Panc1 (cell line): ENCODE measurements at regions not wholly inside any gene's neighbourhood (a gene's known extent, or its start where the extent isn't known, plus 50 kb on each side); places are given as distances from the start of the nearest gene placed in this dataset.

Experiments used
- ATAC-seq: fragments of 200-7000 bp; cut with Tn5 transposase; 2 replicates; pipeline ENCODE4 v1.9.1; 2020; ENCODE audit warnings: mild to moderate bottlenecking, moderate library complexity
- BruUV-seq: library from RNA; stranded (reverse); fragments of 400-500 nt; replicated peaks from 2 replicates; lab custom pipeline; 2021; lab: Mats Ljungman, UMichigan
- CTCF ChIA-PET: fragments of 300-600 bp; sonication (Branson Sonifier 250); formaldehyde crosslinking; loops from one replicate; lab custom pipeline; 2022; ENCODE audit warnings: antibody characterized with exemption; lab: Charles Lee
- POLR2A ChIA-PET: fragments of 300-600 bp; sonication (Branson Sonifier 250); formaldehyde crosslinking; loops from one replicate; lab custom pipeline; 2022; ENCODE audit warnings: antibody characterized with exemption; lab: Charles Lee
- DNase-seq: peaks from one replicate; pipeline ENCODE4 v3.0.0-alpha.2; 2010; ENCODE audit warnings: low read depth, low spot score
- H3K27ac ChIP-seq: 2 replicates; pipeline ENCODE4 v1.5.1; 2011; ENCODE audit warnings: mild to moderate bottlenecking, low read length, inconsistent platforms
- H3K27me3 ChIP-seq: fragments of 200-500 bp; sonication (Bioruptor generic); 2 replicates; pipeline ENCODE4 v1.6.0; 2014; ENCODE audit warnings: low read length, inconsistent platforms; ENCODE audit not compliant: control insufficient read depth, insufficient read depth
- H3K36me3 ChIP-seq: fragments of 200-500 bp; sonication (Bioruptor generic); 2 replicates; pipeline ENCODE4 v1.5.1; 2014; ENCODE audit warnings: inconsistent platforms, mild to moderate bottlenecking, low read length, moderate library complexity; ENCODE audit not compliant: control insufficient read depth, insufficient read depth
- H3K4me1 ChIP-seq: 2 replicates; pipeline ENCODE4 v1.5.1; 2011; ENCODE audit warnings: inconsistent platforms, mild to moderate bottlenecking, low read length, moderate library complexity; ENCODE audit not compliant: control insufficient read depth, insufficient read depth
- H3K4me3 ChIP-seq, 2 experiments: 2 replicates each; pipeline ENCODE4 v1.5.1; 2011 to 2012; ENCODE audit warnings: low read depth in 2 of 2, low read length in 2 of 2, mild to moderate bottlenecking in 2 of 2, inconsistent platforms in 1 of 2, moderate library complexity in 1 of 2
- H3K9me3 ChIP-seq: fragments of 200-500 bp; sonication (Bioruptor generic); 2 replicates; pipeline ENCODE4 v1.5.1; 2014; ENCODE audit warnings: low read depth, mild to moderate bottlenecking, inconsistent platforms, low read length, moderate library complexity; ENCODE audit not compliant: control insufficient read depth, insufficient read depth
- CTCF ChIP-seq: fragments of 450-650 bp; IDR thresholded peaks from 2 replicates; pipeline ENCODE4 v1.5.1; 2017; ENCODE audit warnings: mild to moderate bottlenecking
- POLR2AphosphoS5 ChIP-seq: IDR thresholded peaks from 2 replicates; pipeline ENCODE4 v1.6.1; 2012; ENCODE audit warnings: mild to moderate bottlenecking, low read depth, low read length, moderate library complexity
- SIN3A ChIP-seq: IDR thresholded peaks from 2 replicates; pipeline ENCODE4 v1.6.1; 2012; ENCODE audit warnings: low read depth, mild to moderate bottlenecking, low read length, moderate library complexity, borderline replicate concordance; ENCODE audit not compliant: insufficient read depth
- TCF7L2 ChIP-seq: IDR thresholded peaks from 2 replicates; pipeline ENCODE4 v1.6.1; 2011; ENCODE audit warnings: mild to moderate bottlenecking, low read depth, low read length, inconsistent platforms
- in situ Hi-C: cut with HindIII; loops from 2 replicates; pipeline ENCODE4 v1.10.0; 2016; ENCODE audit warnings: low sequenced_read_pairs, low pct_unique_long_range_greater_than_20kb
- intact Hi-C: fragments of 100-400 bp; cut with micrococcal nuclease; formaldehyde crosslinking; loops from one replicate; pipeline ENCODE4 v1.10.0; 2022; ENCODE audit not compliant: unreplicated experiment
- TF ChIP-seq, protein P1 (sequence below), 2 experiments: IDR thresholded peaks; 2 replicates each; pipeline ENCODE4 v1.6.1; 2011 to 2012; ENCODE audit warnings: low read depth in 2 of 2, control low read depth in 1 of 2, low read length in 1 of 2, mild to moderate bottlenecking in 1 of 2, moderate library complexity in 1 of 2; ENCODE audit not compliant: insufficient read depth in 1 of 2

- no peak overlapping the region for H3K4me3 ChIP-seq
- TF ChIP-seq, protein P1, sequence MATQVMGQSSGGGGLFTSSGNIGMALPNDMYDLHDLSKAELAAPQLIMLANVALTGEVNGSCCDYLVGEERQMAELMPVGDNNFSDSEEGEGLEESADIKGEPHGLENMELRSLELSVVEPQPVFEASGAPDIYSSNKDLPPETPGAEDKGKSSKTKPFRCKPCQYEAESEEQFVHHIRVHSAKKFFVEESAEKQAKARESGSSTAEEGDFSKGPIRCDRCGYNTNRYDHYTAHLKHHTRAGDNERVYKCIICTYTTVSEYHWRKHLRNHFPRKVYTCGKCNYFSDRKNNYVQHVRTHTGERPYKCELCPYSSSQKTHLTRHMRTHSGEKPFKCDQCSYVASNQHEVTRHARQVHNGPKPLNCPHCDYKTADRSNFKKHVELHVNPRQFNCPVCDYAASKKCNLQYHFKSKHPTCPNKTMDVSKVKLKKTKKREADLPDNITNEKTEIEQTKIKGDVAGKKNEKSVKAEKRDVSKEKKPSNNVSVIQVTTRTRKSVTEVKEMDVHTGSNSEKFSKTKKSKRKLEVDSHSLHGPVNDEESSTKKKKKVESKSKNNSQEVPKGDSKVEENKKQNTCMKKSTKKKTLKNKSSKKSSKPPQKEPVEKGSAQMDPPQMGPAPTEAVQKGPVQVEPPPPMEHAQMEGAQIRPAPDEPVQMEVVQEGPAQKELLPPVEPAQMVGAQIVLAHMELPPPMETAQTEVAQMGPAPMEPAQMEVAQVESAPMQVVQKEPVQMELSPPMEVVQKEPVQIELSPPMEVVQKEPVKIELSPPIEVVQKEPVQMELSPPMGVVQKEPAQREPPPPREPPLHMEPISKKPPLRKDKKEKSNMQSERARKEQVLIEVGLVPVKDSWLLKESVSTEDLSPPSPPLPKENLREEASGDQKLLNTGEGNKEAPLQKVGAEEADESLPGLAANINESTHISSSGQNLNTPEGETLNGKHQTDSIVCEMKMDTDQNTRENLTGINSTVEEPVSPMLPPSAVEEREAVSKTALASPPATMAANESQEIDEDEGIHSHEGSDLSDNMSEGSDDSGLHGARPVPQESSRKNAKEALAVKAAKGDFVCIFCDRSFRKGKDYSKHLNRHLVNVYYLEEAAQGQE (IDR thresholded peaks at IDR 0.05; ENCODE audit: insufficient read depth in 1 of 2, low read depth in 2 of 2, low read length in 1 of 2), result no peak
- no peak for TF ChIP-seq POLR2AphosphoS5
- ATAC-seq, result no peak
- H3K27ac ChIP-seq, result no peak overlapping the region
- no peaks in the 10 kb centered on the region for H3K36me3 ChIP-seq
- no peaks in the 10 kb centered on the region for H3K4me1 ChIP-seq
- peaks cover 25% of the 10 kb centered on the region for H3K27me3 ChIP-seq
- CTCF ChIA-PET, result no interaction called here
- intact Hi-C loops (no loop called here), in situ Hi-C loops (no loop called here)
- no peak for DNase-seq
- H3K9me3 ChIP-seq, result no peaks in the 10 kb centered on the region
- BruUV-seq, result no TSS peak
- POLR2A ChIA-PET, result no interaction called here
Measured at GRCh38 chr12:114501474-114501807, 95.5 kb upstream of the TBX5 start.

- POLR2A ChIA-PET, result no interaction called here
- Histone ChIP-seq H3K27ac (no peak overlapping the region), H3K4me3 (no peak overlapping the region), H3K4me1 (no peaks in the 10 kb centered on the region), H3K36me3 (no peaks in the 10 kb centered on the region), H3K9me3 (no peaks in the 10 kb centered on the region), H3K27me3 (peaks cover 20% of the 10 kb centered on the region; the same call in 1 of the 2 replicates)
- BruUV-seq, result no TSS peak
- CTCF ChIA-PET, result no interaction called here
- in situ Hi-C loops, result no loop called here
- TF ChIP-seq SIN3A (no peak), CTCF (no peak), TCF7L2 (no peak), POLR2AphosphoS5 (no peak)
- TF ChIP-seq, protein P1 (IDR thresholded peaks at IDR 0.05; ENCODE audit: insufficient read depth in 1 of 2, low read depth in 2 of 2, low read length in 1 of 2), result no peak
- ATAC-seq, result no peak
- no peak for DNase-seq
- intact Hi-C loops, result no loop called here
Measured at GRCh38 chr12:114500775-114501473, 95.0 kb upstream of the TBX5 start.
